ENCODE measurements at regions not wholly inside any gene's neighbourhood (a gene's known extent, or its start where the extent isn't known, plus 50 kb on each side); places are given as distances from the start of the nearest gene placed in this dataset.
"Not testable (repeated sequence)": the region's sequence is repeated elsewhere in the genome, so short reads cannot be mapped to it uniquely, and the experiment has no call there.

DNA sequence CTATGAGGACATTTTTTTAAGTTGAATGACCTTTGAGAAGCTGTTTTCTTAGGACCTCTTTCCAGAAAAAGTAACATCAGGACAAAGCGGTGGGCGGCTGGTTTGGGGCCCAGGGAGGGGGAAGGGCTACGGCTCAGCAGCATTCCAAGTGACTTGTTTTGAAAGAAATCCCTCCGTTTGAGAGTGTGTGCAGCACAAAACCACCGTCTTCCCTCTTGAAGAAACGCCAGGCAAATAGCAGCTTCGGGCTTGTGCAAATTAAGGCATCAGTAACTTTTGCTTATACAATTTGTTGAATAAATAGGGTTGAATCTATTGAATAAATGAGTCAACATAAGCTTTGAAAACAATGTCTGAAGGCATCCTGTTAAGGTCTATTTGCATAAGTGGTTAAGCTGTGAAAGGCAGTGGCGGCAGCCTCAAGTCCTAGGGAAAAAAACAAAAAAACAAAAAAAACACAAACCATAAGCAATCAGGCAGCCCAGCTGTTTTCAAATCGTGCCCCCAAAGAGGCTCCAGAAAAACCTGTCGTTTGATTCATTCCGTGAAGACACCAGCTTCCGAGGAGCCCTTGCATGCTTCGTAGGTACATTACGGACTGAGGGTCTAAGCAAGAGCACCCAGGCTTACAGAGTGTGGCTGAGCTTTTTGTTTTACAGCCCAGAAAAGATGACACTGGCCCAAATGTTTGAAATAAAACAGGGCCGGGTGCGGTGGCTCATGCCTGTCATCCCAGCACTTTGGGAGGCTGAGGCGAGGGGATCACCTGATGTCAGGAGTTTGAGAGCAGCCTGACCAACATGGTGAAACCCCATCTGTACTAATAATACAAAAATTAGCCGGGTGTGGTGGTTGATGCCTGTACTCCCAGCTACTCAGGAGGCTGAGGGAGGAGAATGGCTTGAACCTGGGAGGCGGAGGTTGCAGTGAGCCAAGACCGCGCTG is 103.7 kb downstream of the CRLF2 start:
- Mint-ChIP-seq H3K9me3 (ENCODE audit: unreplicated experiment) (peaks cover 7% of the 10 kb centered on the region), H3K27ac (ENCODE audit: unreplicated experiment) (no peak overlapping the region), H3K36me3 (ENCODE audit: unreplicated experiment) (no peaks in the 10 kb centered on the region), H3K27me3 (ENCODE audit: unreplicated experiment) (peaks cover 9% of the 10 kb centered on the region), H3K4me1 (ENCODE audit: low read depth, unreplicated experiment) (peaks cover 13% of the 10 kb centered on the region), H3K4me3 (ENCODE audit: unreplicated experiment) (no peak overlapping the region)
- DNase-seq, result no peak
- TF ChIP-seq, protein P1, sequence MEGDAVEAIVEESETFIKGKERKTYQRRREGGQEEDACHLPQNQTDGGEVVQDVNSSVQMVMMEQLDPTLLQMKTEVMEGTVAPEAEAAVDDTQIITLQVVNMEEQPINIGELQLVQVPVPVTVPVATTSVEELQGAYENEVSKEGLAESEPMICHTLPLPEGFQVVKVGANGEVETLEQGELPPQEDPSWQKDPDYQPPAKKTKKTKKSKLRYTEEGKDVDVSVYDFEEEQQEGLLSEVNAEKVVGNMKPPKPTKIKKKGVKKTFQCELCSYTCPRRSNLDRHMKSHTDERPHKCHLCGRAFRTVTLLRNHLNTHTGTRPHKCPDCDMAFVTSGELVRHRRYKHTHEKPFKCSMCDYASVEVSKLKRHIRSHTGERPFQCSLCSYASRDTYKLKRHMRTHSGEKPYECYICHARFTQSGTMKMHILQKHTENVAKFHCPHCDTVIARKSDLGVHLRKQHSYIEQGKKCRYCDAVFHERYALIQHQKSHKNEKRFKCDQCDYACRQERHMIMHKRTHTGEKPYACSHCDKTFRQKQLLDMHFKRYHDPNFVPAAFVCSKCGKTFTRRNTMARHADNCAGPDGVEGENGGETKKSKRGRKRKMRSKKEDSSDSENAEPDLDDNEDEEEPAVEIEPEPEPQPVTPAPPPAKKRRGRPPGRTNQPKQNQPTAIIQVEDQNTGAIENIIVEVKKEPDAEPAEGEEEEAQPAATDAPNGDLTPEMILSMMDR (IDR thresholded peaks at IDR 0.05; ENCODE audit: partially characterized antibody, unreplicated experiment), result no peak

DNA sequence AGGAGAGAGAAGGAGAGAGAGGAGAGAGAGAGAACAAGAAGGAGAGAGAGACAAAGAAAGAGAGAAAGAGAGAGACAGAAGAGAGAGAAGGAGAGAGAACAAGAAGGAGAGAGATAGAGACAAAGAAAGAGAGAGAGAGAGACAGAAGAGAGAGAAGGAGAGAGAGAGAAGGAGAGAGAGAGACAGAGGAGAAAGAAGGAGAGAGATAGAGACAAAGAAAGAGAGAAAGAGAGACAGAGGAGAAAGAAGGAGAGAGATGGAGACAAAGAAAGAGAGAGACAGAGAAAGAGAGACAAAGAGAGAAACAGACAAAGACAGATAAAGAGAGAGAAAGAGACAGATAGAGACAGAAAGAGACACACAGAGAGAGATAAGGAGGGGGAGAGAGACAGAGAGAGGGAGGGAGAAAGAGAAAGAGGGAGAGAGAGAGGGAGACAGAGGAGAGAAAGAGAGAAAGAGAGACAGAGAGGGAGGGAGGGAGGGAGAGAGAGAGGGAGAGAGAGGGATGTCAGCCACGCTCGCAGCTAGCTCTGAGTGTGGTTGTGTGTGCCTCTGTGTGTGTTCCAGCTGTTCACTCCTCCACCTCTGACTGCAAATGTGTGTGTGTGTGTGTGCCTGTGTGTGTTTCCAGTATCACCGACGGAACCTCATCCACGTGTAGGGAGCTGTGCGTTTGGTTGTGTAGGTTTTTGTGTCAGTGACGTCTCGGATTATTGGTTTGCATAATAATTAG is 105.8 kb downstream of the CRLF2 start:
- Mint-ChIP-seq H3K27ac (ENCODE audit: unreplicated experiment) (no peak overlapping the region), H3K4me3 (ENCODE audit: unreplicated experiment) (no peak overlapping the region), H3K4me1 (ENCODE audit: low read depth, unreplicated experiment) (peaks cover 9% of the 10 kb centered on the region), H3K36me3 (ENCODE audit: unreplicated experiment) (no peaks in the 10 kb centered on the region), H3K27me3 (ENCODE audit: unreplicated experiment) (peaks cover 9% of the 10 kb centered on the region), H3K9me3 (ENCODE audit: unreplicated experiment) (peaks cover 7% of the 10 kb centered on the region)
- TF ChIP-seq, protein P1 (IDR thresholded peaks at IDR 0.05; ENCODE audit: partially characterized antibody, unreplicated experiment), result no peak
- no peak for DNase-seq

DNA sequence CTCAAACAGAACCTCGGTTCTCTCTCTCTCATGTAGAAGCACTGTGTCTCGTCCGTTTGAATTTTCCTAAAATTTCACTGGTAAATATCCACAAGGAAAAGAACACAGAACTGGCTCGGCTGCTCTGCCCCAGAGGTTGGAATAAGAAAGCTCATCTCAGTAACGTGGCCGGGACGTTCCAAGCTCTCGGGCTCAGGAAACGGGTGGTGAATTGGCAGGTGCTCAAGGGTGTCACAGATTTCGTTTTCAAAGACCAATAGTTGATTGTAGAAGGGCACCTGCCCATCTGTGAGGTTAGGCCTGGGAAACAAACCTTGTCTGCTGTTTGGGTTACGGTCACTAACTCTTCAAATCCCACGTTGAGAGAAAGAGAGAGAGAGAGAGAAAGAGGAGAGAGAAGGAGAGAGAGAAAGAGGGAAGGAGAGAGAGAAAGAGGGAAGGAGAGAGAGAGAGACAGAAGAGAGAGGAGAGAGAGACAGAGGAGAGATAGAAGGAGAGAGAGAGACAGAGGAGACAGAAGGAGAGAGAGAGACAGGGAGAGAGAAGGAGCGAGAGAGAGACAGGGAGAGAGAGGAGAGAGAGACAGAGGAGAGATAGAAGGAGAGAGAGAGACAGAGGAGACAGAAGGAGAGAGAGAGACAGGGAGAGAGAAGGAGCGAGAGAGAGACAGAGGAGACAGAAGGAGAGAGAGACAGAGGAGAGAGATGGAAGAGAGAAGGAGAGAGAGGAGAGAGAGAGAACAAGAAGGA is 106.6 kb downstream of the CRLF2 start:
- Mint-ChIP-seq H3K27ac (ENCODE audit: unreplicated experiment) (no peak overlapping the region), H3K4me1 (ENCODE audit: low read depth, unreplicated experiment) (peaks cover 3% of the 10 kb centered on the region), H3K36me3 (ENCODE audit: unreplicated experiment) (no peaks in the 10 kb centered on the region), H3K27me3 (ENCODE audit: unreplicated experiment) (peaks cover 9% of the 10 kb centered on the region), H3K4me3 (ENCODE audit: unreplicated experiment) (no peak overlapping the region), H3K9me3 (ENCODE audit: unreplicated experiment) (peaks cover 1% of the 10 kb centered on the region)
- TF ChIP-seq, protein P1 (IDR thresholded peaks at IDR 0.05; ENCODE audit: partially characterized antibody, unreplicated experiment), result no peak
- DNase-seq, result no peak

DNA sequence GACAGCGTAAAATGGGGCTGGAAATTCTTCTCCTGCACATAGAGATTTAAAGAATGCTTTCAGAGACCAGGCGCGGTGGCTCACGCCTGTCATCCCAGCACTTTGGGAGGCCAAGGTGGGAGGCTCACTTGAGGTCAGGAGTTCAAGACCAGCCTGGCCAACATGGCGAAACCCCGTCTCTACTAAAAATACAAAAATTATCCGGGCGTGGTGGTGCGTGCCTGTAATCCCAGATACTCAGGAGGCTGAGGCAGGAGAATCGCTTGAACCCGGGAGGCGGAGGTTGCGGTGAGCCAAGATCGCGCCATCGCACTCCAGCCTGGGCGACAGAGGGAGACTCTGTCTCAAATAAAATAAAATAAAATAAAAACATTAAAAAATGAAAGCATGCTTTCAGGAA is 107.4 kb downstream of the CRLF2 start:
- DNase-seq; H3K27ac Mint-ChIP-seq (ENCODE audit: unreplicated experiment); H3K36me3 Mint-ChIP-seq (ENCODE audit: unreplicated experiment); H3K4me1 Mint-ChIP-seq (ENCODE audit: low read depth, unreplicated experiment); H3K4me3 Mint-ChIP-seq (ENCODE audit: unreplicated experiment); H3K9me3 Mint-ChIP-seq (ENCODE audit: unreplicated experiment): not testable (repeated sequence)
- H3K27me3 Mint-ChIP-seq (ENCODE audit: unreplicated experiment), result peaks cover 14% of the 10 kb centered on the region

DNA sequence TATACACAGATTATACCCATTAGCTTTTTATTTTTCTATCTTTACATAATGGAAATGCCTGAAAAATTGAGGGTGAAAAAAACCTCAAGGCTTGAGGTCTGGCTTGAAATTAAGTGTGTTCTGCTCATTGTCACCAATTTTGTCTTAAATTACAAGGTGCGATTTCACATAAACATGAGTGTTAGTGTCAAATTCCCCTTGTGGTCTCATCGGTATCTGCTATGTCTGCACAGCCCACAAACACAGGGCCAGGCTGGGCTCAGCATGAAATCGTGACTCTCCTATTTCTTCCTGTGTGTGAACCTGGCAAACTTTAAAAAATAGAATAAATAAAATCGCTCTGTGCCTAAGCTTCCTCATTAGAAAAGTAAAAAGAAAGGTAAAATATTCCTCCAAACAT is 109.1 kb downstream of the CRLF2 start:
- H3K27ac Mint-ChIP-seq (ENCODE audit: unreplicated experiment), result no peak overlapping the region
- H3K36me3 Mint-ChIP-seq (ENCODE audit: unreplicated experiment), result no peaks in the 10 kb centered on the region
- peaks cover under 1% of the 10 kb centered on the region for H3K4me1 Mint-ChIP-seq (ENCODE audit: low read depth, unreplicated experiment)
- peaks cover 5% of the 10 kb centered on the region for H3K9me3 Mint-ChIP-seq (ENCODE audit: unreplicated experiment)
- peaks cover 18% of the 10 kb centered on the region for H3K27me3 Mint-ChIP-seq (ENCODE audit: unreplicated experiment)
- no peak overlapping the region for H3K4me3 Mint-ChIP-seq (ENCODE audit: unreplicated experiment)
- TF ChIP-seq, protein P1 (IDR thresholded peaks at IDR 0.05; ENCODE audit: partially characterized antibody, unreplicated experiment), result no peak
- DNase-seq, result no peak

All from glutamatergic neuron (in vitro differentiated cells).